Loucy (cell line): ENCODE measurements at regions not wholly inside any gene's neighbourhood (a gene's known extent, or its start where the extent isn't known, plus 50 kb on each side); places are given as distances from the start of the nearest gene placed in this dataset.

ENCODE experiments used
- H2AFZ ChIP-seq: fragments of 200-600 bp; sonication (generic); 2 replicates; pipeline ENCODE4 v1.6.0; 2016; ENCODE audit warnings: antibody characterized with exemption, mild to moderate bottlenecking, low read length, moderate library complexity
- H3F3A ChIP-seq: fragments of 200-600 bp; 2 replicates; pipeline ENCODE4 v1.6.0; 2016; ENCODE audit warnings: antibody characterized with exemption, low read depth, mild to moderate bottlenecking
- H3K27me3 ChIP-seq: fragments of 200-600 bp; sonication (generic); 2 replicates; pipeline ENCODE4 v1.6.1; 2014; ENCODE audit warnings: low read length, mild to moderate bottlenecking; ENCODE audit not compliant: insufficient read depth, poor library complexity, severe bottlenecking
- H3K36me3 ChIP-seq: fragments of 200-600 bp; sonication (generic); 2 replicates; pipeline ENCODE4 v1.6.1; 2016; ENCODE audit warnings: low read length; ENCODE audit not compliant: insufficient read depth
- H3K4me1 ChIP-seq: fragments of 200-600 bp; sonication (generic); 2 replicates; pipeline ENCODE4 v1.5.1; 2014; ENCODE audit warnings: low read length, mild to moderate bottlenecking; ENCODE audit not compliant: insufficient read depth, poor library complexity, severe bottlenecking
- H3K4me2 ChIP-seq: fragments of 200-600 bp; sonication (generic); 2 replicates; pipeline ENCODE4 v1.6.0; 2014; ENCODE audit warnings: antibody characterized with exemption, low read length, low read depth, mild to moderate bottlenecking; ENCODE audit not compliant: poor library complexity, severe bottlenecking
- H3K4me3 ChIP-seq: fragments of 200-600 bp; sonication (generic); 2 replicates; pipeline ENCODE4 v1.5.1; 2014; ENCODE audit warnings: low read length, mild to moderate bottlenecking, mixed read lengths; ENCODE audit not compliant: poor library complexity, severe bottlenecking
- H3K79me2 ChIP-seq: fragments of 200-600 bp; sonication (generic); 2 replicates; pipeline ENCODE4 v1.6.1; 2014; ENCODE audit warnings: low read length; ENCODE audit not compliant: insufficient read depth
- H3K9ac ChIP-seq: fragments of 200-600 bp; sonication (generic); 2 replicates; pipeline ENCODE4 v1.6.0; 2014; ENCODE audit warnings: mild to moderate bottlenecking, low read depth, low read length, moderate library complexity; ENCODE audit not compliant: poor library complexity, severe bottlenecking
- H3K9me2 ChIP-seq: fragments of 200-600 bp; sonication (generic); replicated peaks from 2 replicates; pipeline ENCODE4 v1.6.1; 2016; ENCODE audit warnings: low read depth, low read length, mixed read lengths
- H3K9me3 ChIP-seq: fragments of 200-600 bp; sonication (generic); 2 replicates; pipeline ENCODE4 v1.6.1; 2014; ENCODE audit warnings: mild to moderate bottlenecking, antibody characterized with exemption, low read length, low read depth; ENCODE audit not compliant: insufficient read depth
- H4K20me1 ChIP-seq: fragments of 200-600 bp; sonication (generic); 2 replicates; pipeline ENCODE4 v1.6.0; 2014; ENCODE audit warnings: antibody characterized with exemption, low read length, mild to moderate bottlenecking; ENCODE audit not compliant: insufficient read depth, poor library complexity, severe bottlenecking
- EZH2phosphoT487 ChIP-seq: fragments of 200-600 bp; IDR thresholded peaks from 2 replicates; pipeline ENCODE4 v1.6.1; 2018; ENCODE audit warnings: antibody characterized with exemption, mild to moderate bottlenecking, moderate library complexity, borderline replicate concordance
- TF ChIP-seq, protein P1 (sequence below): fragments of 200-600 bp; sonication (generic); conservative IDR thresholded peaks from 2 replicates; pipeline ENCODE4 v1.5.1; 2014; ENCODE audit warnings: mild to moderate bottlenecking, antibody characterized with exemption, low read length

DNA sequence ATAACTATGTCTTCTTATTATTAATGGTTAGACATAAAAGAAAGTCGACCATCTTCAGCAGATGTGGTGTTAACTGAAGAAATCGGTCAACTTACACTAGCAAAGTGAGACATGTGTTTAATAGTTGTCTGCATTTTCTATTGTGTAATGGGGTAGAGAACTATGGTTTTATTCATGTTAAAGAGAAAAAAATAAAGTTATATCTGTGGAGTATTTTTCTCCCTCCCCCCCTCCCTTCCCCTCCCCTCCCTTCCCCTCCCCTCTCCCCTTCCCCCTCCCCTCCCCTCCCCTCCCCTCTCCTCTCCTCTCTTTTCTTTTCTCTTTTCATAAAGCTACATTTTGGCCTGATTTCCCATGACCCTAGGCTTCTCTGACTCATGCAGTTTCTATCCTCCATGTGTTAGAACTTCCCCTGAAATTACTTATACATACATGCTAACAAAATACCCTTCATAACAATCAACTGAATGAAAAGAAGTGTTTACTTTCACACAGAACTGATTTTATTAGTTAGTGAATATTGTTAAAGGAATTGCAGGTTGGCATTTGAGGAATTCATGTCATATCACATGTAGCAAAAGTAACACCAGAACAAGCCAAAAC, 1431.0 kb upstream of the ATXN8OS start:
- Histone ChIP-seq H3K4me1 (no peaks in the 10 kb centered on the region), H3K79me2 (no peaks in the 10 kb centered on the region), H3K36me3 (no peaks in the 10 kb centered on the region), H3K4me3 (no peak overlapping the region), H4K20me1 (no peaks in the 10 kb centered on the region), H3K9ac (no peak overlapping the region), H3F3A (no peaks in the 10 kb centered on the region), H3K9me3 (no peaks in the 10 kb centered on the region), H3K27me3 (no peaks in the 10 kb centered on the region), H3K4me2 (no peak overlapping the region), H3K9me2 (no peaks in the 10 kb centered on the region), H2AFZ (no peak overlapping the region)
- TF ChIP-seq, protein P1, sequence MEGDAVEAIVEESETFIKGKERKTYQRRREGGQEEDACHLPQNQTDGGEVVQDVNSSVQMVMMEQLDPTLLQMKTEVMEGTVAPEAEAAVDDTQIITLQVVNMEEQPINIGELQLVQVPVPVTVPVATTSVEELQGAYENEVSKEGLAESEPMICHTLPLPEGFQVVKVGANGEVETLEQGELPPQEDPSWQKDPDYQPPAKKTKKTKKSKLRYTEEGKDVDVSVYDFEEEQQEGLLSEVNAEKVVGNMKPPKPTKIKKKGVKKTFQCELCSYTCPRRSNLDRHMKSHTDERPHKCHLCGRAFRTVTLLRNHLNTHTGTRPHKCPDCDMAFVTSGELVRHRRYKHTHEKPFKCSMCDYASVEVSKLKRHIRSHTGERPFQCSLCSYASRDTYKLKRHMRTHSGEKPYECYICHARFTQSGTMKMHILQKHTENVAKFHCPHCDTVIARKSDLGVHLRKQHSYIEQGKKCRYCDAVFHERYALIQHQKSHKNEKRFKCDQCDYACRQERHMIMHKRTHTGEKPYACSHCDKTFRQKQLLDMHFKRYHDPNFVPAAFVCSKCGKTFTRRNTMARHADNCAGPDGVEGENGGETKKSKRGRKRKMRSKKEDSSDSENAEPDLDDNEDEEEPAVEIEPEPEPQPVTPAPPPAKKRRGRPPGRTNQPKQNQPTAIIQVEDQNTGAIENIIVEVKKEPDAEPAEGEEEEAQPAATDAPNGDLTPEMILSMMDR = no peak
- no peak for TF ChIP-seq EZH2phosphoT487

DNA sequence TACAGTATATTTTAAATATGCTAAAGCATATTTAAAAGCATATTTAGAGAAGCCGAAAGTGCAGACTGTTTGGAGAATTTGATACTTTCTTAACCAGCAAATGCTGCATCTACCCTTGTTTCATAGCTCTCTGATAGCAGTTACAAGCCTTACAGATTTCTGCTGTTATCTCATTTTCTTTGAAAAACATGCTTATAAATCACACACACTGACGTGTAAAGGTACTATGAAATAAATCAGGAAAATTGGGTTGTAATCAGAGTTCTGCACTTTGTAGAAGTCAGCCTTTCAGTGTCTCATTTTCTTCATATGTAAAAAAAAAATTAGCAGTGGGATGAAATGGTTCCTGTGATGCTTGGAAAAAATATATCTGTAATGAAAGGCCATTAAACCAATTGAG, 1432.4 kb upstream of the ATXN8OS start:
- Histone ChIP-seq H3K9me2 (no peaks in the 10 kb centered on the region), H3K27me3 (no peaks in the 10 kb centered on the region), H2AFZ (no peak overlapping the region), H3F3A (no peaks in the 10 kb centered on the region), H3K36me3 (no peaks in the 10 kb centered on the region), H3K4me2 (no peak overlapping the region), H3K9ac (no peak overlapping the region), H4K20me1 (no peaks in the 10 kb centered on the region), H3K4me1 (no peaks in the 10 kb centered on the region), H3K4me3 (no peak overlapping the region), H3K79me2 (no peaks in the 10 kb centered on the region), H3K9me3 (no peaks in the 10 kb centered on the region)
- no peak for TF ChIP-seq EZH2phosphoT487
- TF ChIP-seq, protein P1 = no peak

DNA sequence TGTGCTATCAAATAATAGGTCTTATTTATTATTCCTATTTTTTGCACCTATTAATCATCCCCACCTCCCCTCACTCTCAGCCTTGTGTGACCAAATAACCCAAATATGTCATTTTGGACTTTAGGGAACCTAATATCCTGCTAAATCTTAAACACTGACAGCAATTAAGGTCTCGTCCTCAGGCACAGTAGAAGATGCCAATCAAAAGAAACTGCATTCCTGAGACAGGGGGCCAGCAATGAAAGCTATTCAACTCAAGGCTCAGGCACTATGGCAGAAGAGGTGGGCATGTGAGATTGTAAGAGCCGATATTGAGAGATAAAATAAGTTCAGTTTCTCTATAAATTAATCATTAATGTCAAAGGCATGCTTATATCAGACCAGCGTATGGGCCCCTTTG, 1437.7 kb upstream of the PCDH9 start:
- Histone ChIP-seq H3K9me2 (no peaks in the 10 kb centered on the region), H3K9ac (no peak overlapping the region), H3F3A (no peaks in the 10 kb centered on the region), H3K4me3 (no peak overlapping the region), H3K9me3 (no peaks in the 10 kb centered on the region), H4K20me1 (no peaks in the 10 kb centered on the region), H2AFZ (no peak overlapping the region), H3K4me2 (no peak overlapping the region), H3K36me3 (no peaks in the 10 kb centered on the region), H3K79me2 (no peaks in the 10 kb centered on the region), H3K4me1 (no peaks in the 10 kb centered on the region), H3K27me3 (no peaks in the 10 kb centered on the region)
- TF ChIP-seq, protein P1 = no peak
- TF ChIP-seq EZH2phosphoT487 = no peak
